HepG2 (cell line): ENCODE measurements at regions not wholly inside any gene's neighbourhood (a gene's known extent, or its start where the extent isn't known, plus 50 kb on each side); places are given as distances from the start of the nearest gene placed in this dataset.

ENCODE experiments used
- IRF2 ChIP-seq: IDR thresholded peaks from 2 replicates; pipeline ENCODE4 v1.6.1; 2018; ENCODE audit warnings: missing genetic modification reagents, missing compliant biosample characterization
- MAX ChIP-seq: IDR thresholded peaks from 2 replicates; pipeline ENCODE4 v1.6.1; 2012; ENCODE audit warnings: inconsistent platforms
- NFE2L1 ChIP-seq: sonication (generic); formaldehyde crosslinking; IDR thresholded peaks from 2 replicates; pipeline ENCODE4 v1.4.0; 2020; ENCODE audit warnings: missing genetic modification reagents, mild to moderate bottlenecking, borderline replicate concordance
- ZNF749 ChIP-seq: sonication (generic); formaldehyde crosslinking; IDR thresholded peaks from 2 replicates; pipeline ENCODE4 v1.8.0; 2022; ENCODE audit warnings: mild to moderate bottlenecking, missing genetic modification reagents, moderate library complexity, borderline replicate concordance

GRCh38 chr11:50246699-50247098, 214.0 kb downstream of the OR4C45 start:
- TF ChIP-seq IRF2 (CRISPR knock-in tag) (no peak), ZNF749 (CRISPR knock-in tag) (no peak), MAX (no peak), NFE2L1 (CRISPR knock-in tag) (no peak)
